ENCODE measurements at regions not wholly inside any gene's neighbourhood (a gene's known extent, or its start where the extent isn't known, plus 50 kb on each side); places are given as distances from the start of the nearest gene placed in this dataset.

DNA sequence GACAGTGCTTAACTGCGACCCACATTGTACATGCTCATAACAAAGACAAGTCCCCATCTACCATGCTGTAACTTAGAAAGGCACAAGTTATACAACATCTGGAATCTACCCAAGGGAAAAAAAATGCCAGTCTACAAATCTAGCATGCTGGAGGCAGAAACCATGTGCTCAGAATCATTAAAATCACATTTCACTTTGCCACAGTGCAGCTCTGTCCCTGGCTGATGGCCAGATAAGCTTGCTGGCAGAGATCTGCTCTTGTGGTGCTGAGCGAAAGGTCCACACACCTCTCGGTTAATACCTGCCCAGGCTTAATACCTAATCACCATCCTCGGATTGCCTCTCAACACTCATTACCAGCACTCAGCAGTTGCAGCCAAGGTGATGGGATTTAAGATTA, 74.1 kb upstream of the UQCRFS1 start:
- TF ChIP-seq POLR2A (IDR thresholded peaks at IDR 0.05), result no peak
- TF ChIP-seq, protein P1, sequence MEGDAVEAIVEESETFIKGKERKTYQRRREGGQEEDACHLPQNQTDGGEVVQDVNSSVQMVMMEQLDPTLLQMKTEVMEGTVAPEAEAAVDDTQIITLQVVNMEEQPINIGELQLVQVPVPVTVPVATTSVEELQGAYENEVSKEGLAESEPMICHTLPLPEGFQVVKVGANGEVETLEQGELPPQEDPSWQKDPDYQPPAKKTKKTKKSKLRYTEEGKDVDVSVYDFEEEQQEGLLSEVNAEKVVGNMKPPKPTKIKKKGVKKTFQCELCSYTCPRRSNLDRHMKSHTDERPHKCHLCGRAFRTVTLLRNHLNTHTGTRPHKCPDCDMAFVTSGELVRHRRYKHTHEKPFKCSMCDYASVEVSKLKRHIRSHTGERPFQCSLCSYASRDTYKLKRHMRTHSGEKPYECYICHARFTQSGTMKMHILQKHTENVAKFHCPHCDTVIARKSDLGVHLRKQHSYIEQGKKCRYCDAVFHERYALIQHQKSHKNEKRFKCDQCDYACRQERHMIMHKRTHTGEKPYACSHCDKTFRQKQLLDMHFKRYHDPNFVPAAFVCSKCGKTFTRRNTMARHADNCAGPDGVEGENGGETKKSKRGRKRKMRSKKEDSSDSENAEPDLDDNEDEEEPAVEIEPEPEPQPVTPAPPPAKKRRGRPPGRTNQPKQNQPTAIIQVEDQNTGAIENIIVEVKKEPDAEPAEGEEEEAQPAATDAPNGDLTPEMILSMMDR (IDR thresholded peaks at IDR 0.05), result no peak
- no peak for TF ChIP-seq POLR2AphosphoS5 (IDR thresholded peaks at IDR 0.05)
